OCI-LY7 (cell line): ENCODE measurements at regions not wholly inside any gene's neighbourhood (a gene's known extent, or its start where the extent isn't known, plus 50 kb on each side); places are given as distances from the start of the nearest gene placed in this dataset.

ENCODE experiments used
- CTCF ChIP-seq: fragments of 200-600 bp; sonication (generic); conservative IDR thresholded peaks from 2 replicates; pipeline ENCODE4 v1.5.1; 2014; ENCODE audit warnings: mild to moderate bottlenecking, antibody characterized with exemption, low read length, moderate library complexity, mixed read lengths
- EZH2phosphoT487 ChIP-seq: fragments of 200-600 bp; sonication (generic); IDR thresholded peaks from 2 replicates; pipeline ENCODE4 v1.6.1; 2018; ENCODE audit warnings: low read depth, borderline replicate concordance, mild to moderate bottlenecking, mixed run types, antibody characterized with exemption, low read length, moderate library complexity, mixed read lengths

- TF ChIP-seq EZH2phosphoT487 (no peak), CTCF (no peak)
Observed at GRCh38 chr1:68623700-68624099, 126.8 kb upstream of the DEPDC1 start.
